ENCODE measurements at regions not wholly inside any gene's neighbourhood (a gene's known extent, or its start where the extent isn't known, plus 50 kb on each side); places are given as distances from the start of the nearest gene placed in this dataset.
"Not testable (repeated sequence)": the region's sequence is repeated elsewhere in the genome, so short reads cannot be mapped to it uniquely, and the experiment has no call there.

DNA sequence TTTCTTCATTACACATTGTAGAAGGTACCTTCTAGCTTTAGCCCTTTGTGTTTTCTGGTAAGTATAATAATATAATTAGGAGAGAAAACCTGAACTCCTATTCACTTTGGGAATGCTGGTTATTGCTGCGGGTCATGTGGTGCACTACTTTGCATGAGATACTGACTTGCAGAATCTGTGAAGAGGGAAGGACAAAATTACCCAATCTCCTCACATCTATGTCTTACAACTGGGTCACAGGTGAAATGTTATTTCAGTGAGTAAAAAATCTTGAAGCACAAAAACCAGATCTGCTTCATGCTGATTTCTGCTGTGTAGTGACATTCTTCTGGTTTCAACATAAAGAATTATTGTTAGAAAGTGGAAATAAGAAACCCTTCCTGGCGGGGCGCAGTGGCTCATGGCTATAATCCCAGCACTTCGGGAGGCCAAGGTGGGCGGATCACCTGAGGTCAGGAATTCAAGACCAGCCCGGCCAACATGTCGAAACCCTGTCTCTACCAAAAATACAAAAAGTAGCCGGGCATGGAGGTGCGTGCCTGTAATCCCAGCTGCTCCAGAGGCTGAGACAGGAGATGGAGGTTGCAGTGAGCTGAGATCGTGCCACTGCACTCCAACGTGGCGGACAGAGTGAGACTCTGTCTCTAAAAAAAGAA lies 211.0 kb upstream of the REG3G start:
- TF ChIP-seq POLR2AphosphoS5 (IDR thresholded peaks at IDR 0.05; ENCODE audit: low read depth) = no peak
- no peak for TF ChIP-seq GABPA (IDR thresholded peaks at IDR 0.05; ENCODE audit: low read depth)
- TF ChIP-seq, protein P1, sequence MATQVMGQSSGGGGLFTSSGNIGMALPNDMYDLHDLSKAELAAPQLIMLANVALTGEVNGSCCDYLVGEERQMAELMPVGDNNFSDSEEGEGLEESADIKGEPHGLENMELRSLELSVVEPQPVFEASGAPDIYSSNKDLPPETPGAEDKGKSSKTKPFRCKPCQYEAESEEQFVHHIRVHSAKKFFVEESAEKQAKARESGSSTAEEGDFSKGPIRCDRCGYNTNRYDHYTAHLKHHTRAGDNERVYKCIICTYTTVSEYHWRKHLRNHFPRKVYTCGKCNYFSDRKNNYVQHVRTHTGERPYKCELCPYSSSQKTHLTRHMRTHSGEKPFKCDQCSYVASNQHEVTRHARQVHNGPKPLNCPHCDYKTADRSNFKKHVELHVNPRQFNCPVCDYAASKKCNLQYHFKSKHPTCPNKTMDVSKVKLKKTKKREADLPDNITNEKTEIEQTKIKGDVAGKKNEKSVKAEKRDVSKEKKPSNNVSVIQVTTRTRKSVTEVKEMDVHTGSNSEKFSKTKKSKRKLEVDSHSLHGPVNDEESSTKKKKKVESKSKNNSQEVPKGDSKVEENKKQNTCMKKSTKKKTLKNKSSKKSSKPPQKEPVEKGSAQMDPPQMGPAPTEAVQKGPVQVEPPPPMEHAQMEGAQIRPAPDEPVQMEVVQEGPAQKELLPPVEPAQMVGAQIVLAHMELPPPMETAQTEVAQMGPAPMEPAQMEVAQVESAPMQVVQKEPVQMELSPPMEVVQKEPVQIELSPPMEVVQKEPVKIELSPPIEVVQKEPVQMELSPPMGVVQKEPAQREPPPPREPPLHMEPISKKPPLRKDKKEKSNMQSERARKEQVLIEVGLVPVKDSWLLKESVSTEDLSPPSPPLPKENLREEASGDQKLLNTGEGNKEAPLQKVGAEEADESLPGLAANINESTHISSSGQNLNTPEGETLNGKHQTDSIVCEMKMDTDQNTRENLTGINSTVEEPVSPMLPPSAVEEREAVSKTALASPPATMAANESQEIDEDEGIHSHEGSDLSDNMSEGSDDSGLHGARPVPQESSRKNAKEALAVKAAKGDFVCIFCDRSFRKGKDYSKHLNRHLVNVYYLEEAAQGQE (IDR thresholded peaks at IDR 0.05; ENCODE audit: insufficient replicate concordance, low read depth) = no peak
- TF ChIP-seq SPI1 (IDR thresholded peaks at IDR 0.05; ENCODE audit: borderline replicate concordance, low read depth) = no peak
- TF ChIP-seq, protein P2, sequence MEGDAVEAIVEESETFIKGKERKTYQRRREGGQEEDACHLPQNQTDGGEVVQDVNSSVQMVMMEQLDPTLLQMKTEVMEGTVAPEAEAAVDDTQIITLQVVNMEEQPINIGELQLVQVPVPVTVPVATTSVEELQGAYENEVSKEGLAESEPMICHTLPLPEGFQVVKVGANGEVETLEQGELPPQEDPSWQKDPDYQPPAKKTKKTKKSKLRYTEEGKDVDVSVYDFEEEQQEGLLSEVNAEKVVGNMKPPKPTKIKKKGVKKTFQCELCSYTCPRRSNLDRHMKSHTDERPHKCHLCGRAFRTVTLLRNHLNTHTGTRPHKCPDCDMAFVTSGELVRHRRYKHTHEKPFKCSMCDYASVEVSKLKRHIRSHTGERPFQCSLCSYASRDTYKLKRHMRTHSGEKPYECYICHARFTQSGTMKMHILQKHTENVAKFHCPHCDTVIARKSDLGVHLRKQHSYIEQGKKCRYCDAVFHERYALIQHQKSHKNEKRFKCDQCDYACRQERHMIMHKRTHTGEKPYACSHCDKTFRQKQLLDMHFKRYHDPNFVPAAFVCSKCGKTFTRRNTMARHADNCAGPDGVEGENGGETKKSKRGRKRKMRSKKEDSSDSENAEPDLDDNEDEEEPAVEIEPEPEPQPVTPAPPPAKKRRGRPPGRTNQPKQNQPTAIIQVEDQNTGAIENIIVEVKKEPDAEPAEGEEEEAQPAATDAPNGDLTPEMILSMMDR (IDR thresholded peaks at IDR 0.05; ENCODE audit: insufficient read depth, low read length) = no peak
- H3K27ac ChIP-seq (replicated peaks) = no peak overlapping the region
- H3K4me3 ChIP-seq (replicated peaks; ENCODE audit: insufficient read depth, low read length) = no peak overlapping the region
- DNase-seq (ENCODE audit: low read depth in 1 of 2, low spot score in 1 of 2) = no peak
- H3K27me3 ChIP-seq (ENCODE audit: insufficient read depth, poor library complexity, severe bottlenecking) = no peaks in the 10 kb centered on the region

DNA sequence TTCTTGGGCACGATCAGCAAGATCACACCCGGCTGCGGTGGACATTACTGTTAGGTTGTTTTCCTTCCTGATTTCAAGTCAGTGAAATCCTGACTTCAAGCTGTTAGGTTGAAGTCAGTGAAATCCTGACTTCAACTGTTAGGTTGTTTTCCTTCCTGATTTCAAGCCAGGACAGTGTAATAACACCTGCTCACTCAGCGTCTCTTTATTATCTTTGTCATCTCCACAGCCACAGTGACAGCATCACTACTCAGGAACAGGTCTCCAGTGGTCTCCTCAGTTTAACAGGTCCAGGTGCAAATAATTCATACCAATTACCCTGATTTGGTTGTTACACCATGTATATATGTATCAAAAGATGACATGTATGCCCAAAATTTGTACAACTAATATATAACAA lies 208.1 kb upstream of the REG3G start:
- Histone ChIP-seq H3K27ac (replicated peaks) (no peak overlapping the region), H3K4me3 (replicated peaks; ENCODE audit: insufficient read depth, low read length) (no peak overlapping the region), H3K27me3 (ENCODE audit: insufficient read depth, poor library complexity, severe bottlenecking) (no peaks in the 10 kb centered on the region)
- no peak for DNase-seq (ENCODE audit: low read depth in 1 of 2, low spot score in 1 of 2)
- TF ChIP-seq, protein P2 (IDR thresholded peaks at IDR 0.05; ENCODE audit: insufficient read depth, low read length) = no peak
- TF ChIP-seq GABPA (IDR thresholded peaks at IDR 0.05; ENCODE audit: low read depth) = no peak

DNA sequence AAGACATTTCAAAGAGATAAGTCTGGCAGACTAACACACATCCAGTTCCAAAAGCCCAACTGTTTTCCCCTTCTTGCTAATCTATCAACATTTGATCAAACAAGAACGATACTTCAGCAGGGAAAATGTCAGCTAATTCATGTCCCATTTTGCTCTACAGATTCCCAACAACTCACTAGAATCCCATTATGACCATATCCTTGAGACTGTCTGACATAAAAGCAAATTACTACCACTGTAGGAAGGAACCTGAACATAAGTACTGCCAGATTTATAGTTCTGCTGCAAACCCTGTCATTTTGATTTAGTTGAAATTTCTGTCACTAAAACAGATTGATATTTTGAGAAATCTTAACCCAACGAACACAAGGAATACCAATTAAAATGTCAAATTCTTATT lies 193.0 kb upstream of the REG3G start:
- Histone ChIP-seq H3K4me3 (replicated peaks; ENCODE audit: insufficient read depth, low read length) (no peak overlapping the region), H3K27ac (replicated peaks) (no peak overlapping the region), H3K27me3 (ENCODE audit: insufficient read depth, poor library complexity, severe bottlenecking) (no peaks in the 10 kb centered on the region)
- no peak for DNase-seq (ENCODE audit: low read depth in 1 of 2, low spot score in 1 of 2)
- TF ChIP-seq, protein P1 (IDR thresholded peaks at IDR 0.05; ENCODE audit: insufficient replicate concordance, low read depth) = no peak
- TF ChIP-seq, protein P2 (IDR thresholded peaks at IDR 0.05; ENCODE audit: insufficient read depth, low read length) = no peak
- no peak for TF ChIP-seq GABPA (IDR thresholded peaks at IDR 0.05; ENCODE audit: low read depth)
- TF ChIP-seq POLR2AphosphoS5 (IDR thresholded peaks at IDR 0.05; ENCODE audit: low read depth) = no peak
- no peak for TF ChIP-seq SPI1 (IDR thresholded peaks at IDR 0.05; ENCODE audit: borderline replicate concordance, low read depth)

DNA sequence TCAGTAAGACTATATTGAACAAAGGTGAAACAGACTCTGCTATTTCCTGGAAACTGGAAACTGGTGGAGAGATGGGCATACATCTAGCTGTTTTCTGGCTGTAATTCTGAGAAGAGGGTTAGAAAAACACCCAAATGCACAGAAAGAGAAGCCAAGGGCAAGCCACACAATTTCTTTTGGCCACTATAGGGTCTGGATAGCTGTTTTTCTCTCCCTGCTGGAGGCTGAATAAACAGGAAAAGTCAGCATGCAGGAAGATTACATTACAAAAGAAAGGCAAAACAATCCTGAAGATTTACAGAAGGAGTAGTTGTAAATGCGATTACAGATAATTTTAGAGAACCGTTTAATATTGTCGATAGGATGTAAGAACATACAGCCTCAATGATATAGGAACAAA lies 186.2 kb upstream of the REG3G start:
- DNase-seq (ENCODE audit: low read depth in 1 of 2, low spot score in 1 of 2) = no peak
- no peak overlapping the region for H3K27ac ChIP-seq (replicated peaks)
- H3K4me3 ChIP-seq (replicated peaks; ENCODE audit: insufficient read depth, low read length) = no peak overlapping the region
- TF ChIP-seq POLR2AphosphoS5 (IDR thresholded peaks at IDR 0.05; ENCODE audit: low read depth) = no peak
- no peak for TF ChIP-seq SPI1 (IDR thresholded peaks at IDR 0.05; ENCODE audit: borderline replicate concordance, low read depth)
- TF ChIP-seq, protein P2 (IDR thresholded peaks at IDR 0.05; ENCODE audit: insufficient read depth, low read length) = no peak
- TF ChIP-seq GABPA (IDR thresholded peaks at IDR 0.05; ENCODE audit: low read depth) = no peak
- TF ChIP-seq, protein P1 (IDR thresholded peaks at IDR 0.05; ENCODE audit: insufficient replicate concordance, low read depth) = no peak
- no peaks in the 10 kb centered on the region for H3K27me3 ChIP-seq (ENCODE audit: insufficient read depth, poor library complexity, severe bottlenecking)

DNA sequence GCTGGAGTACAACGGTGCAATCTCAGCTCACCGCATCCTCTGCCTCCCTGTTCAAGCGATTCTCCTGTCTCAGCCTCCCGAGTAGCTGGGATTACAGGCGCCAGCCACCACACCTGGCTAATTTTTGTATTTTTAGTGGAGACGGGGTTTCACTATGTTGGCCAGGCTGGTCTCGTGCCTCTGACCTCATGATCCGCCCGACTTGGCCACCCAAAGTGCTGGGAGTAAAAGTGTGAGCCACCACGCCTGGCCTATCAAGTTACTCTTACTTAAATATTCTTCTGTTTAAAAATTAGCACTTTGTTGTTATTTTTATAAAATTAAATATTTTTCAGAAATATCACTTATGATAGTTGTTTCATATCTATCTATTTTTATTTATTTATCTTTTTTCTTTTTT lies 185.2 kb upstream of the REG3G start:
- not testable (repeated sequence) for H3K27me3 ChIP-seq (ENCODE audit: insufficient read depth, poor library complexity, severe bottlenecking); H3K27ac ChIP-seq (replicated peaks); H3K4me3 ChIP-seq (replicated peaks; ENCODE audit: insufficient read depth, low read length); DNase-seq (ENCODE audit: low read depth in 1 of 2, low spot score in 1 of 2)
